ENCODE measurements at regions not wholly inside any gene's neighbourhood (a gene's known extent, or its start where the extent isn't known, plus 50 kb on each side); places are given as distances from the start of the nearest gene placed in this dataset.

DNA sequence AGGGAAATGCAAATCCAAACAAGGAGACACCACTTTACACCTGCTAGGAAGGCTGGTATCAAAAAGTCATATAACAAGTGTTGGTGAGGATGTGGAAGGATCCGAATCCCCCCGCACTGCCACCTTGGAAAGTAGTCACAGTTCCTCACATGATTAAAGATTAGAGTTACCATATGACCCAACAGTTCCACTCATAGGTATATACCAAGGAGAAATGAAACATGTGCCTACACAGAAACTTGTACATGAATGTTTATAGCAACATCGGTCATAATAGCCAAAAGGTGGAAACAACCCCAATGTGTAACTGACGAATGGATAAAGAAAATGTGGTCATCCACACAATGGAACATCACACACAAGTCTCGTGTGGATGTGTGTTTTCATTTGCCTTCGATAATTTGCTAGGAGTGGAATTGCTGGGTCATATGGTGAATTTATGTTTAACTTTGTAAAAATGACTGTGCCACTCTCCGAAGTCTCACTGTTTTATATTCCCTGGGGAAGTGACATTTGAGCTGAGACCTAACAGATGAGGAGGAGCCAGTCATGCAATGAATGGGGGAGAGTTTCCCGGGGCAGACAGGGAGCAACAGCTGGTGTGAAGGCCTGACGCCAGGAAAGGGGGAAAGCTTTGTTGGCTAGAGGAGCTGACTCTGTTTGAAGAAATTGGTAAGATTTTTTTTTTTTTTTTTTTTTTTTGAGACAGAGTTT lies 125.9 kb upstream of the MLN start:
- Histone ChIP-seq H3K4me3 (no peak overlapping the region), H3K4me1 (replicated peaks in 1 of 2) (no peaks in the 10 kb centered on the region), H3K27me3 (no peaks in the 10 kb centered on the region), H3K36me3 (replicated peaks in 1 of 2) (no peaks in the 10 kb centered on the region), H3K9me3 (replicated peaks in 1 of 3) (no peaks in the 10 kb centered on the region), H3K27ac (no peak overlapping the region)
- TF ChIP-seq, protein P1, sequence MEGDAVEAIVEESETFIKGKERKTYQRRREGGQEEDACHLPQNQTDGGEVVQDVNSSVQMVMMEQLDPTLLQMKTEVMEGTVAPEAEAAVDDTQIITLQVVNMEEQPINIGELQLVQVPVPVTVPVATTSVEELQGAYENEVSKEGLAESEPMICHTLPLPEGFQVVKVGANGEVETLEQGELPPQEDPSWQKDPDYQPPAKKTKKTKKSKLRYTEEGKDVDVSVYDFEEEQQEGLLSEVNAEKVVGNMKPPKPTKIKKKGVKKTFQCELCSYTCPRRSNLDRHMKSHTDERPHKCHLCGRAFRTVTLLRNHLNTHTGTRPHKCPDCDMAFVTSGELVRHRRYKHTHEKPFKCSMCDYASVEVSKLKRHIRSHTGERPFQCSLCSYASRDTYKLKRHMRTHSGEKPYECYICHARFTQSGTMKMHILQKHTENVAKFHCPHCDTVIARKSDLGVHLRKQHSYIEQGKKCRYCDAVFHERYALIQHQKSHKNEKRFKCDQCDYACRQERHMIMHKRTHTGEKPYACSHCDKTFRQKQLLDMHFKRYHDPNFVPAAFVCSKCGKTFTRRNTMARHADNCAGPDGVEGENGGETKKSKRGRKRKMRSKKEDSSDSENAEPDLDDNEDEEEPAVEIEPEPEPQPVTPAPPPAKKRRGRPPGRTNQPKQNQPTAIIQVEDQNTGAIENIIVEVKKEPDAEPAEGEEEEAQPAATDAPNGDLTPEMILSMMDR (IDR thresholded peaks at IDR 0.05): no peak
- no peak for TF ChIP-seq POLR2A (IDR thresholded peaks at IDR 0.05)
- no peak for DNase-seq
- WGBS, 4 donors: 66 to 76% (median 72%) methylated on average over 9 of the region's 9 CpGs
- intact Hi-C loops (cut with DNase I): no loop called here

DNA sequence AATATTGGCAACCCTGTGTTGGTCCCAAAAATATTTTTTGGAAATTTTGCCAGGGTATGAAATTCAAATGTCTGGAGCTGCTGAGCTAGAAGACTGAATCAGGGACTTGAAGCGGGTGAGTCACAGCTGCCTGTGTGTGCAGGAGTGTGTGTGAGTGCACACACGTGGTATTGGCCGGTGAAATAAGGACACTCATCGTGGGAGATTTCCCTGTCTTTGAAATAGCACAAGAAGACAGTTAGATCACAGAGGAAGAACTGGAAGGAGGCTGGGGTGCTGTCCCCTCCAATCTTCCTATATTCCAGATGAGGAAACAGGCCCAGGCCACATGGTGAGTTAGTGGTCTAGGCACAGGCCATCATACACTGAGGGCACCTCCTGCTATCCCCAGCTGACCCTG lies 123.8 kb upstream of the MLN start:
- H3K27me3 ChIP-seq: no peaks in the 10 kb centered on the region
- H3K36me3 ChIP-seq (replicated peaks in 1 of 2): no peaks in the 10 kb centered on the region
- no peak for TF ChIP-seq POLR2A (IDR thresholded peaks at IDR 0.05)
- TF ChIP-seq, protein P1 (IDR thresholded peaks at IDR 0.05): no peak
- no peak overlapping the region for H3K4me3 ChIP-seq
- DNase-seq: peak; percentile 25 to 79 (median 69)
- intact Hi-C loops (cut with DNase I): no loop called here
- no peaks in the 10 kb centered on the region for H3K9me3 ChIP-seq (replicated peaks in 1 of 3)
- H3K4me1 ChIP-seq (replicated peaks in 1 of 2): no peaks in the 10 kb centered on the region
- H3K27ac ChIP-seq: no peak overlapping the region
- WGBS, 4 donors: 49 to 69% (median 54%) methylated on average over 4 of the region's 4 CpGs

DNA sequence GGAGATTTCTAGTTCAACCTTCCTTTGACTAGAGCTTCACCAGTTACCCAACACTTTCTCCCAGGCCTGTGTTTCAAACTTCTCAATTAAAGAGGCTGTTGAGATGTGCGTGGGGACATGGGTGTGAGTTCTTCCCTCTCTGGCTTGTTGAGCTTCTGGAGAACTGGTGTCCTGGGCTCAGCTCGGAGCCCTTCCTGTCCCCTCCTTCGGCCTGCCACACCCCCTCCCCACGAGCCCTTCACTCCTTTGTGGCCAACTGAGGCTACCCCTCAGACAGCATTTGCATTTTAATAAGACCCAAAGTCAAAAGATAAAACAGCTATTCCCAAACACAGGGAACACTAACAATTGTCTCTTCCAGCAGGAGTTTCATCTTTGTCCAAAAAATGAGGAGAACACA lies 123.3 kb upstream of the MLN start:
- H3K36me3 ChIP-seq (replicated peaks in 1 of 2): no peaks in the 10 kb centered on the region
- TF ChIP-seq, protein P1 (IDR thresholded peaks at IDR 0.05): no peak
- no peak for TF ChIP-seq POLR2A (IDR thresholded peaks at IDR 0.05)
- 78 to 91% (median 85%) methylated on average over 4 of the region's 4 CpGs for WGBS, 4 donors
- H3K4me1 ChIP-seq (replicated peaks in 1 of 2): no peaks in the 10 kb centered on the region
- no peak for DNase-seq
- H3K9me3 ChIP-seq (replicated peaks in 1 of 3): no peaks in the 10 kb centered on the region
- no peak overlapping the region for H3K4me3 ChIP-seq
- H3K27me3 ChIP-seq: no peaks in the 10 kb centered on the region
- H3K27ac ChIP-seq: no peak overlapping the region
- intact Hi-C loops (cut with DNase I): no loop called here

DNA sequence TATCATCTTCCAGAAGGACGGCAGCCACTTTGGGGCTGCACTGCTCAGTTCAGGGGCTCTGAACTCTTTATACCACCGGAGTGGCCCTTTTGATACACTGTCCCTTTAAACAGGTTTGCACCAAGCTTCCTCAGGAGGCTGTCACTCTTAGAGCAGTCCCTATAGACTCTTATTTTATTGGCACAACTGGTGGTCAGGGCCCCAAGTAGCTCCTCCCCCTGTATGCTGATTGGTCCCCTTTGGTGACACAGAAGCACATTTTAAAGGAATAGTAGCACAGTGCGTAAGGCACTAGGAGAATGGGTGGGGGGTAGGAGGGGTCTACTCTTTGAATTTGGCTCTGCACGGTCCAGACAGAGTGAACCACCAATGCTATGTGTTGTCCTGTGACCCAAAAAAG lies 122.6 kb upstream of the MLN start:
- TF ChIP-seq POLR2A (IDR thresholded peaks at IDR 0.05): no peak
- TF ChIP-seq, protein P1 (IDR thresholded peaks at IDR 0.05): no peak
- H3K27ac ChIP-seq: no peak overlapping the region
- no peak overlapping the region for H3K4me3 ChIP-seq
- intact Hi-C loops (cut with DNase I): no loop called here
- no peaks in the 10 kb centered on the region for H3K4me1 ChIP-seq (replicated peaks in 1 of 2)
- WGBS, 4 donors: 86 to 92% (median 88%) methylated on average over 4 of the region's 4 CpGs
- H3K9me3 ChIP-seq (replicated peaks in 1 of 3): no peaks in the 10 kb centered on the region
- H3K27me3 ChIP-seq: no peaks in the 10 kb centered on the region
- no peak for DNase-seq
- no peaks in the 10 kb centered on the region for H3K36me3 ChIP-seq (replicated peaks in 1 of 2)

Measured in adrenal gland (tissue), 9 donors.